ENCODE measurements at regions not wholly inside any gene's neighbourhood (a gene's known extent, or its start where the extent isn't known, plus 50 kb on each side); places are given as distances from the start of the nearest gene placed in this dataset.

DNA sequence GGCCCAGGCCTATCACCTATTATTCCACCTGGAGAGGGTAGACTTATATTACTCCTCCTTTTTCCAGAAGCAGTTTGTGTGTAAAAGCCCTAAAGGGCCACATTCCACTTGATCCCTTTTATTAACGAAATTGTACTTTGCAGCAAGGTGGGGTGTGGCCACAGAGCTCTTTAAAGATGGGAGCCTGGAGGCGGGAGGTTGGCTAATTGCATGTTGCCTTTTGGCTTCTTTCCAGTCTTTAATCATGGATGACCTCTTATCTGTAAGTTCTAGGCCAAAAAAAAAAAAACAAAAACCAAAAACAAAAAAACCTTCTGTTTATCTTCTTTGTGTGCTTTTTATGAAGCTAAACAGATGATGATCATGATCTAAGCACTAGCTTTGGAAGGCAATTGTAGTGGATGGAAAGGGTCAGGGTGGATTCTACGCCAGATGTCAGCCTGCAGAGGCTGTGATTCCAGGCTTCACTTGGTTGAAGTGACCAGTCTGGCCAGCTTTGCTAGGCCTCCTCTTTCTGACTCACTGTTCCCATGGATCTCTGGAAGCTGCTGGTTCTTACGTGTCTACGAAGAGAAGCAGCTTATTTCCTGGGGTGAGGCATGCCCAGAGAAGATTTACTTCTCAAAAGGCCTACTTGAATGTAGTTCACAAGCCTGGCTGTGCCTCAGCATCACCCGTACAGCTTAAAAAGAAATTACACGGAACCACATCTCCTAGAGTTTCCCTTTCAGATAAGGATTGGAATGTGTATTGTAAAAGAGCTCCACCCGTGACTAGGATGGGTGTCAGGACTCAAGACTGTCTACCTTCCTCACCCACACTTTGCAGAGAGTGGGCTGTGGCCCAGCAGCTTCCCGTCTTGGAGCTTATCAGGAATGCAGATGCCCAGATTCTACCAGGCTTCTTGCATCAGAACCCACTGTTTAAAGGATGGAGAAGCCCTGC is 330.9 kb upstream of the C2CD4B start:
- intact Hi-C loops (cut with micrococcal nuclease): no loop called here
- Histone ChIP-seq H3K27me3 (ENCODE audit: low read depth) (no peaks in the 10 kb centered on the region), H3K4me3 (no peak overlapping the region), H3K27ac (replicated peaks) (peak overlapping the region; percentile 70), H3K4me1 (peaks cover 68% of the 10 kb centered on the region), H3K36me3 (no peaks in the 10 kb centered on the region), H3K9me3 (replicated peaks) (no peaks in the 10 kb centered on the region)
- DNase-seq: peak; percentile 36
- TF ChIP-seq, protein P1, sequence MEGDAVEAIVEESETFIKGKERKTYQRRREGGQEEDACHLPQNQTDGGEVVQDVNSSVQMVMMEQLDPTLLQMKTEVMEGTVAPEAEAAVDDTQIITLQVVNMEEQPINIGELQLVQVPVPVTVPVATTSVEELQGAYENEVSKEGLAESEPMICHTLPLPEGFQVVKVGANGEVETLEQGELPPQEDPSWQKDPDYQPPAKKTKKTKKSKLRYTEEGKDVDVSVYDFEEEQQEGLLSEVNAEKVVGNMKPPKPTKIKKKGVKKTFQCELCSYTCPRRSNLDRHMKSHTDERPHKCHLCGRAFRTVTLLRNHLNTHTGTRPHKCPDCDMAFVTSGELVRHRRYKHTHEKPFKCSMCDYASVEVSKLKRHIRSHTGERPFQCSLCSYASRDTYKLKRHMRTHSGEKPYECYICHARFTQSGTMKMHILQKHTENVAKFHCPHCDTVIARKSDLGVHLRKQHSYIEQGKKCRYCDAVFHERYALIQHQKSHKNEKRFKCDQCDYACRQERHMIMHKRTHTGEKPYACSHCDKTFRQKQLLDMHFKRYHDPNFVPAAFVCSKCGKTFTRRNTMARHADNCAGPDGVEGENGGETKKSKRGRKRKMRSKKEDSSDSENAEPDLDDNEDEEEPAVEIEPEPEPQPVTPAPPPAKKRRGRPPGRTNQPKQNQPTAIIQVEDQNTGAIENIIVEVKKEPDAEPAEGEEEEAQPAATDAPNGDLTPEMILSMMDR (IDR thresholded peaks at IDR 0.05; ENCODE audit: borderline replicate concordance): no peak

DNA sequence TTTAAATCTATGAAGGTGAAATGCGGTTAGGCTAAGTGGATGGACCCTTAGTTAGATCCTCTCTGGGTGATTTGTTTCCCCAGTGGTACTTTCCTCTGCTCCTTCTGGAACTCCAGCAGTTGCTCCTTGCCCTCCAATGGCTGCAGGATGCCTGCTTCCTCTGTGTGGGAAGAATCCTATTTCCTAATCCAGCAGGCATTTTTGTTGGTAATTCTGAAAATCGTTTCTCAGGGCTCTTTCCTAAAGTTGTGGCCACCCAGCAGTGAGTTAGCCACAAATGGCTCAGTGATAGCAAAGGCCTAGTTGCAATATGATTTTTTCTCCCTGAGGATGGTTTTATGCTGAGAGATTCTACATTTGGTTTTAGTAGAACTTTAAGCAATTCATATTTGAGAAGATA is 332.3 kb upstream of the C2CD4B start:
- no peak overlapping the region for H3K4me3 ChIP-seq
- no peaks in the 10 kb centered on the region for H3K9me3 ChIP-seq (replicated peaks)
- intact Hi-C loops (cut with micrococcal nuclease): no loop called here
- TF ChIP-seq, protein P1 (IDR thresholded peaks at IDR 0.05; ENCODE audit: borderline replicate concordance): no peak
- peak overlapping the region; percentile 32 for H3K27ac ChIP-seq (replicated peaks)
- H3K4me1 ChIP-seq: peaks cover 70% of the 10 kb centered on the region
- no peaks in the 10 kb centered on the region for H3K36me3 ChIP-seq
- no peak for DNase-seq
- no peaks in the 10 kb centered on the region for H3K27me3 ChIP-seq (ENCODE audit: low read depth)

GRCh38 chr15:62498278-62498677 is 333.2 kb upstream of the C2CD4B start:
- Histone ChIP-seq H3K27ac (replicated peaks) (no peak overlapping the region), H3K36me3 (no peaks in the 10 kb centered on the region), H3K9me3 (replicated peaks) (no peaks in the 10 kb centered on the region), H3K4me1 (peaks cover 70% of the 10 kb centered on the region), H3K27me3 (ENCODE audit: low read depth) (no peaks in the 10 kb centered on the region), H3K4me3 (no peak overlapping the region)
- intact Hi-C loops (cut with micrococcal nuclease): no loop called here
- TF ChIP-seq, protein P1 (IDR thresholded peaks at IDR 0.05; ENCODE audit: borderline replicate concordance): no peak
- no peak for DNase-seq

DNA sequence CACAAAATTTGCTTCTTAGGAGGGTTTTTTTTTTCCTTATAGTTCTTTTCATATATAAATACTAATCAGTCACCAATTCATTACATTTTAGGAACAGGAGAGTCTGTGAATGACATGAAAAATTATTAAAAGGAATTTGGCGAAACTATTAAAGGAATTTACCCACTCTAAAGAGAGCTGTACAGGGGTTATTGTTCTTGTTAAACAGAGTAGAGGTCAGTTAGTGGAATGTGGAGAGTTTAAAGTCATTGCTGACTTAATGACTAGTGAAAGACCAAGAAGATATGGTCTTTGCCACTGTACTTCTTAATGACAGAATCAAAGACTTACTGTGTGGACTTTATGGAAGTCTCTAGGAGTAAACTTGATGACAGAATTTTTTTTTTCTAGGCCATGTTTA is 333.6 kb upstream of the C2CD4B start:
- Histone ChIP-seq H3K4me1 (peaks cover 70% of the 10 kb centered on the region), H3K27me3 (ENCODE audit: low read depth) (no peaks in the 10 kb centered on the region), H3K4me3 (no peak overlapping the region), H3K27ac (replicated peaks) (no peak overlapping the region), H3K36me3 (no peaks in the 10 kb centered on the region), H3K9me3 (replicated peaks) (no peaks in the 10 kb centered on the region)
- DNase-seq: no peak
- intact Hi-C loops (cut with micrococcal nuclease): no loop called here
- TF ChIP-seq, protein P1 (IDR thresholded peaks at IDR 0.05; ENCODE audit: borderline replicate concordance): no peak

DNA sequence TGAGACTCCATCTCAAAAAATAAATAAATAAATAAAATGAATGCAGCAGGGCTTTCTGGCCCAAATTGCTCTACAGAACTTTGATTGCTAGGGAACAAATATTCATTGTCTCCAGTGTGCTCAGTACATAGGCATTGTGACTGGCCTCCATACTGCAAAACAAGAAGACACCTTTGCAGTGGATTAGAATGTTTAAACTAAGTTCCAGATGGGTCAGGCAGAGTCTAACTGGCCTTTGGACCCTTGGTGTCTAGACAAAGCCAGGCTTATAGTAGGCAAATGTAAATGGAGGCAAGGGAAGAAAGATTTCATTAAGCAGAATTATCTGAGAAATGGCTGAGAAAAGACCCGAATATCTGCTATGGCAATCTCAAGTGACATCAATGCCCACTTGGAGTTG is 335.2 kb upstream of the C2CD4B start:
- Histone ChIP-seq H3K4me1 (peaks cover 68% of the 10 kb centered on the region), H3K9me3 (replicated peaks) (no peaks in the 10 kb centered on the region), H3K36me3 (no peaks in the 10 kb centered on the region), H3K27ac (replicated peaks) (no peak overlapping the region), H3K27me3 (ENCODE audit: low read depth) (no peaks in the 10 kb centered on the region), H3K4me3 (no peak overlapping the region)
- TF ChIP-seq, protein P1 (IDR thresholded peaks at IDR 0.05; ENCODE audit: borderline replicate concordance): no peak
- no peak for DNase-seq
- intact Hi-C loops (cut with micrococcal nuclease): no loop called here
